Ascending aorta (tissue), 2 donors: ENCODE measurements at regions not wholly inside any gene's neighbourhood (a gene's known extent, or its start where the extent isn't known, plus 50 kb on each side); places are given as distances from the start of the nearest gene placed in this dataset.

Source experiments
- DNase-seq, 2 donors: peaks; one replicate each; pipeline ENCODE4 v3.0.0-alpha.2; 2019; ENCODE audit warnings: low spot score in 2 of 2
- H3K27ac ChIP-seq, 2 donors: fragments of 200-600 bp; sonication (generic); one replicate each; pipeline ENCODE4 v1.5.1; 2016 to 2017; ENCODE audit warnings: mild to moderate bottlenecking in 1 of 2
- H3K27me3 ChIP-seq: fragments of 200-600 bp; sonication (generic); one replicate; pipeline ENCODE4 v1.5.1; 2017
- H3K36me3 ChIP-seq, 2 donors: fragments of 200-600 bp; sonication (generic); one replicate each; pipeline ENCODE4 v1.5.1; 2016
- H3K4me1 ChIP-seq, 2 donors: fragments of 200-600 bp; sonication (generic); one replicate each; pipeline ENCODE4 v1.5.1; 2016 to 2017; ENCODE audit warnings: mild to moderate bottlenecking in 1 of 2
- H3K4me3 ChIP-seq, 2 donors: fragments of 200-600 bp; sonication (generic); one replicate each; pipeline ENCODE4 v1.5.1; 2016 to 2017; ENCODE audit warnings: mild to moderate bottlenecking in 1 of 2
- H3K9me3 ChIP-seq, 2 donors: fragments of 200-600 bp; sonication (generic); one replicate each; pipeline ENCODE4 v1.5.1; 2016
- intact Hi-C: fragments of 100-400 bp; cut with DNase I; formaldehyde crosslinking; loops from one replicate; pipeline ENCODE4 v1.15.1; 2023
- TF ChIP-seq, protein P1 (sequence below), 3 experiments: fragments of 200-600 bp in 2 of 3; fragments of 450-650 bp in 1 of 3; sonication (generic) in 2 of 3; IDR thresholded peaks; one replicate each; pipeline ENCODE4 v1.5.1; 2016 to 2019; ENCODE audit warnings: antibody characterized with exemption in 3 of 3, mild to moderate bottlenecking in 1 of 3, moderate library complexity in 1 of 3

DNA sequence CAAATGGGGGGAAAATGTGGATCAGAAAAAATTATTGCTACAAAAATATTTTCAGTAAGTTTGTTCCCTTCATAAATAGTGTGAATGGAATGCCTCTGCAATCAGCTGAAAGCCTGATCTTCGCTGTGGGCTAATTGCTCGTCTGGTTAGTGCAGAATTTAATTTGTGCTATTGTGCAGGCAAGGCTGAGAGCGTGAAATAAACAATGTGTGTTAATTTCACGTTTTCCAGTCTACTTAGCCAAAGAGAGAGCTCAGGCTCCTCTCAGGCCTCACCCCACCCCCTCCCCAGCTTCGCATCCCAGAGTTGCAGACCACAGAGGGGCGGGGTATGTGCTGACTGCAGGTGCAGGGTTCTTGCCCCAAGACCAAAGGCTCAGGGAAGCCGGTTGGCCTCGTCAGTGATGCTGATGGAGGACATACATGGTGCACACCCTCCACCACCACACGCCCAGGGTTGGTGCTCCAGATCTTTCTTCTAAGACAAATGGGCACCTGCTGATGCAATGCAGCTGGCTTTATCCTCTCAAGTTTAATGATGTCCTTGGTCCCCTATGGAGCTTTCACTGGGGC lies 302.6 kb upstream of the SLC14A2 start:
- H3K4me1 ChIP-seq = no peaks in the 10 kb centered on the region
- no peak overlapping the region for H3K27ac ChIP-seq
- no peak for DNase-seq
- TF ChIP-seq, protein P1, sequence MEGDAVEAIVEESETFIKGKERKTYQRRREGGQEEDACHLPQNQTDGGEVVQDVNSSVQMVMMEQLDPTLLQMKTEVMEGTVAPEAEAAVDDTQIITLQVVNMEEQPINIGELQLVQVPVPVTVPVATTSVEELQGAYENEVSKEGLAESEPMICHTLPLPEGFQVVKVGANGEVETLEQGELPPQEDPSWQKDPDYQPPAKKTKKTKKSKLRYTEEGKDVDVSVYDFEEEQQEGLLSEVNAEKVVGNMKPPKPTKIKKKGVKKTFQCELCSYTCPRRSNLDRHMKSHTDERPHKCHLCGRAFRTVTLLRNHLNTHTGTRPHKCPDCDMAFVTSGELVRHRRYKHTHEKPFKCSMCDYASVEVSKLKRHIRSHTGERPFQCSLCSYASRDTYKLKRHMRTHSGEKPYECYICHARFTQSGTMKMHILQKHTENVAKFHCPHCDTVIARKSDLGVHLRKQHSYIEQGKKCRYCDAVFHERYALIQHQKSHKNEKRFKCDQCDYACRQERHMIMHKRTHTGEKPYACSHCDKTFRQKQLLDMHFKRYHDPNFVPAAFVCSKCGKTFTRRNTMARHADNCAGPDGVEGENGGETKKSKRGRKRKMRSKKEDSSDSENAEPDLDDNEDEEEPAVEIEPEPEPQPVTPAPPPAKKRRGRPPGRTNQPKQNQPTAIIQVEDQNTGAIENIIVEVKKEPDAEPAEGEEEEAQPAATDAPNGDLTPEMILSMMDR (IDR thresholded peaks at IDR 0.05) = no peak
- no peak overlapping the region for H3K4me3 ChIP-seq
- H3K27me3 ChIP-seq = no peaks in the 10 kb centered on the region
- no peaks in the 10 kb centered on the region for H3K36me3 ChIP-seq
- H3K9me3 ChIP-seq = no peaks in the 10 kb centered on the region
- intact Hi-C loops = no loop called here

DNA sequence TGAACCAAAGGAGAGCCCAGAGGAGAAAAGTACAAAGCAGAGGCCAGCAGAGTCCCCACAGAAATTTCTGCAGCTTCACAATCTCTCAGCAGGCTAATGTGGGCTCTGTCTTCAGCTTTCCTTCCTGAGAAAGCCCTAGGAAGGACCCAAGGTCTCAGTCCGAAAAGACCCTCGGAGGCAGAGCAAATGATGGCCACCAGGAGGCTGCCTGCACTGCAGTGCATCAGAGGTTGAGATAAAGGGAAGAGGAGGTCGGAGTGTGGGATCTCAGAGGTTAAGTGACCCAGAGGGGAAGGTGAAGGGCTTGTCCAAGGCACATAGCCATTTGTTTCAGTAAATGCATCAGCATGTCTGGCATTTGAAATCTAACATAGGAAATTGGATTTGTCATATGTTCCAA lies 299.1 kb upstream of the SLC14A2 start:
- no peaks in the 10 kb centered on the region for H3K4me1 ChIP-seq
- intact Hi-C loops = no loop called here
- no peaks in the 10 kb centered on the region for H3K36me3 ChIP-seq
- H3K27ac ChIP-seq = no peak overlapping the region
- DNase-seq = no peak
- TF ChIP-seq, protein P1 (IDR thresholded peaks at IDR 0.05) = no peak
- H3K9me3 ChIP-seq = no peaks in the 10 kb centered on the region
- no peaks in the 10 kb centered on the region for H3K27me3 ChIP-seq
- H3K4me3 ChIP-seq = no peak overlapping the region

DNA sequence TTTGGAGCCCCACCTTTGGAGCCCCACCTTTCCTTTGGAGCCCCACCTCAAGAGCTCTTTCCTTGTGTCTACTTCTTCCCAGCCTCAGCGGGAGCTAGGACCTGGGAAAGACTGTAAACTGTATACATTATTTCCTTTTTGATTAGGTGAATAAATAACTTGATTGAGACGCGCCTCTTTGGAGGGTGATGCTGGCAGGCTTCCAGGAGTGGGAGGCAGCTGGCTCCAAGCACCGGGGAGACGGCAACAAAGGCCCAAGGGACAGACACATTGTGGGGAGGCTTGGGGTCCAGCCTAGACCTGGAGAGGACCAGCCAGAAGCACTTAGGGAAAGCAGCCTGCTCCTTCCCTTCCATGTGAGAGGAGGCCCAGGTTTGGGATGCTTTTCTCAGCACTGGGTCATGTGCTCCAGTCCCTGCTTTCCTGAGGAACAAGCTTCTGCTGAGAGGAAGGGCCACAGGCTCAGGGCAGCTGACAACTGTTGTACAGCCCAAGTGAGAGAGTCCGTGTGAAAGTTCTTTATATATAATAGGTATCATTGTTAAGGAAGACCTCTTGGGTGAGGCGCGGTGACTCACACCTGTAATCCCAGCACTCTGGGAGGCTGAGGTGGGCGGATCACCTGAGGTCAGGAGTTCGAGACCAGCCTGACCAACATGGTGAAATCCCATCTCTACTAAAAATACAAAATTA lies 297.2 kb upstream of the SLC14A2 start:
- intact Hi-C loops = no loop called here
- Histone ChIP-seq H3K9me3 (no peaks in the 10 kb centered on the region), H3K4me3 (no peak overlapping the region), H3K36me3 (no peaks in the 10 kb centered on the region), H3K27ac (no peak overlapping the region), H3K4me1 (peaks cover 4 to 6% of the 10 kb centered on the region in 2 donors), H3K27me3 (no peaks in the 10 kb centered on the region)
- no peak for DNase-seq
- TF ChIP-seq, protein P1 (IDR thresholded peaks at IDR 0.05) = no peak

DNA sequence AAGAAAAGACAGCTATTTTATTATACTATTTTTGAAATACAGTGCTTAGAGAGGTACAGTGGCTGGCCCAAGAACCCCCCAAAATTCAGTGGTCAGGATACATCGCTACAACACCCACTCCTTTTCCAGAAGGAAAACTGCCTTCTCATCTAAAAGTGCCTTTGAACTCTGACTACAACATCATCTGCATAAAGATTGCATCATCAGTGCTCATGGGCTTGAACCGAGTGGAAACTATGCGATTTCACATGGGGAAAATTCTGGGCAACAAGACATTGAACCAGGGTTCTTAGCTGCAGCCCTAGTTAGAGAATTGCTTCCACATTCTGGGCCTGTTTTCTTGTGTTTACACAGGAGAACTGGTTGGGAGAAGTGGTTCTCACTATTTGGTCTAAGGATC lies 294.6 kb upstream of the SLC14A2 start:
- Histone ChIP-seq H3K4me1 (peaks cover 4 to 6% of the 10 kb centered on the region in 2 donors), H3K4me3 (no peak overlapping the region), H3K36me3 (no peaks in the 10 kb centered on the region), H3K9me3 (no peaks in the 10 kb centered on the region), H3K27ac (no peak overlapping the region), H3K27me3 (no peaks in the 10 kb centered on the region)
- intact Hi-C loops = loop anchor here (5.0 kb wide), 1 partner anchor 73 kb away; no protein-coding TSS in a partner anchor
- TF ChIP-seq, protein P1 (IDR thresholded peaks at IDR 0.05) = no peak
- no peak for DNase-seq

DNA sequence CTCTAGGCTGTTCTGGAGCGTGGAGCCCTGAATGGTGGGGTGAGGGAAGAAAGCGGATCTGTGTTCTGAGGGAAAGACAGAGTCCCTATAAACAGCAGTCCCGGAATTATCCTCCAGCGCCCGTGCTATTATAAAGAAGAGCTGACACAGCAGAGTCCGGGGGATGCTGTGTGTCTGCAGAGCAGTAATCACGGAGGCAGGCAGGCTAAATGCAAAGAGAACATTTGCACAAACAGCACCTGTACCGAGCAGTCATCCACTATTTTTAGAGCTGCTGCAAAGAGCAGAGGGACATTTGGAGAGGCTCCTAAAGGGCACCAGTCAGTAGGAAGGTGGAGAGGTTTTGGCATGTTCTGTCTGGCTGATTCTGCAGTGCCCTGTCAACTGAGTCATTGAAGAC lies 293.8 kb upstream of the SLC14A2 start:
- H3K4me3 ChIP-seq = no peak overlapping the region
- H3K36me3 ChIP-seq = no peaks in the 10 kb centered on the region
- H3K27me3 ChIP-seq = no peaks in the 10 kb centered on the region
- TF ChIP-seq, protein P1 (IDR thresholded peaks at IDR 0.05) = no peak
- no peaks in the 10 kb centered on the region for H3K9me3 ChIP-seq
- H3K4me1 ChIP-seq = peaks cover 4 to 6% of the 10 kb centered on the region in 2 donors
- intact Hi-C loops = loop anchor here (5.0 kb wide), 1 partner anchor 74 kb away; no protein-coding TSS in a partner anchor
- H3K27ac ChIP-seq = no peak overlapping the region
- no peak for DNase-seq
